ENCODE measurements at regions not wholly inside any gene's neighbourhood (a gene's known extent, or its start where the extent isn't known, plus 50 kb on each side); places are given as distances from the start of the nearest gene placed in this dataset.

DNA sequence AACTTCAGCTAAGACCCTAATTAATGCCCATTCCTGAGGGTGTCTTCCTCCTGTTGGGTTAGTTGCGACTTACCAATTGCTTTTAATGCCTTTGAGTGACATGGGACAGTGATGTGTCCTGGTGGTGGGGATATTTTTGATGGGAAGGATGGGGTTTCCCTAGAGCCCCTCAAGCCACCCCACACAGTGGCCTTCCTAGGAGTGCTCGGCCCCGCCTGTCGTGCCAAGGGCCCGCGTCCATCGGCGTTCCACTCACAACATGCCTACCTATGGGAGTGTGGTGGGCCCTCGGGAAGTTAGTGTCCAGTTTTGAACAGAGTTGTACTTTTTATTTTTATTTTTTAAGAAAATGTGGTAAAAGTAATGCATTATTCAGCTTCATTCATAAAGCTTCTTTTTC, 50.1 kb upstream of the TSPAN2 start:
- DNase-seq = no peak

Data from midbrain (tissue), 1 donor.